NCI-H1694 treated with DMSO at 0.1 percent for 48 hours (cell line): ENCODE measurements at regions not wholly inside any gene's neighbourhood (a gene's known extent, or its start where the extent isn't known, plus 50 kb on each side); places are given as distances from the start of the nearest gene placed in this dataset.
A peak's percentile ranks its signal among the peaks of the same experiment; 100 is the strongest.

Experiments
- DNase-seq: peaks from one replicate; lab custom pipeline; 2025; lab: John Stamatoyannopoulos, UW

GRCh38 chr1:63200676-63201075 is 121.7 kb upstream of the FOXD3 start:
- DNase-seq: no peak

GRCh38 chr1:63203641-63204040 is 118.7 kb upstream of the FOXD3 start:
- DNase-seq: no peak

DNA sequence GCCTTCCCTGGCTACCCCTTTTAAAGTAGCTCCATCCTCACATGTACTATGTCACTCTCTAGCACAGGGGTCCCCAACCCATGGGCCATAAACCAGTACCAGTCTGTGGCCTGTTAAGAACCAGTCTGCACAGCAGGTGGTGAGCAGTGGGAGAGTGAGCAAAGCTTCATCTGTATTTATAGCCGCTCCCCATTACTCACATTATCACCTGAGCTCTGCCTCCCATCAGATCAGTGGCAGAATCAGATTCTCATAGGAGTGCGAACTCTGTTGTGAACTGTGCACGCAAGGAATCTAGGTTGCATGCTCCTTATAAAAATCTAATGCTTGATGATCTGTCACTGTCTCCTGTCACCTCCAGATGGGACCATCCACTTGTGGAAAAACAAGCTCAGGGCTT is 116.6 kb upstream of the FOXD3 start:
- DNase-seq: no peak

DNA sequence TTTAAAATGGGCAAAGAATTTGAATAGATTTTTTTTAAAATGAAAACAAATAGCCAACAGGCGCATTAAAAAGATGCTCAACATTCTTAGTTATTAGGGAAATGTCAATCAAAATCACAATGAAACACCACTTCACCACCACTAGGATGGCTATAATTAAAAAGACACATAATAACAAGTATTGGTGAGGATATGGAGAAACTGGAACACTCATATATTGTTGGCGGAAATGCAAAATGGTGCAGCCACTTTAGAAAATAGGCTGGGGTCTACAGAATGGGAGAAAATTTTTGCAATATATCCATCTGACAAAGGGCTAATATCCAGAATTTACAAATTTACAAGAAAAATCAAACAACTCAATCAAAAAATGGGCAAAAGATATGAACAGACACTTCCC is 107.8 kb upstream of the FOXD3 start:
- no peak for DNase-seq

GRCh38 chr1:63223426-63223825 is 98.9 kb upstream of the FOXD3 start:
- no peak for DNase-seq

GRCh38 chr1:63230722-63231121 is 91.6 kb upstream of the FOXD3 start:
- no peak for DNase-seq

- DNase-seq: no peak
Measured at GRCh38 chr1:63238721-63239120, 83.6 kb upstream of the FOXD3 start.

GRCh38 chr1:63245186-63245585 is 77.2 kb upstream of the FOXD3 start:
- no peak for DNase-seq

GRCh38 chr1:63248216-63248615 is 74.2 kb upstream of the FOXD3 start:
- no peak for DNase-seq

DNA sequence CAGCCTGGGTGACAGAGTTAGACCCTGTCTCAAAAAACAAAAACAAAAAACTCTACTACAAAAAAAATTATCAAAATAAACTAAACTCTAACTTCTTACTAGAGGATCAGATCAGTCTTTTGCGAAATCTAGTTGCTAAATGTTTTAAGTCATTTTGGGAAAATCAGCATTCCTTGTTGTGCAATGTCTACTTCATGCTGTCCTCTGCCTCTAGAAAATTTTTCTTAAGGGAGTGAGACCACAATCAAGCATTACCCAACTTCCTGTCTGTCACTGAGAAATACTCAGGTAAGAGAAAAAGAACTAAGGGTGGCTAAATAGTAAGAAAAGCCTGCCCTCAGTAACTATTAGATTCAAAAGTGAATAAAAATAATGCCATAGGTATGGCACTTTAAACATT is 67.2 kb upstream of the FOXD3 start:
- no peak for DNase-seq

GRCh38 chr1:63261736-63262458 is 60.5 kb upstream of the FOXD3 start:
- DNase-seq: no peak

GRCh38 chr1:63262459-63262770 is 60.0 kb upstream of the FOXD3 start:
- no peak for DNase-seq

DNA sequence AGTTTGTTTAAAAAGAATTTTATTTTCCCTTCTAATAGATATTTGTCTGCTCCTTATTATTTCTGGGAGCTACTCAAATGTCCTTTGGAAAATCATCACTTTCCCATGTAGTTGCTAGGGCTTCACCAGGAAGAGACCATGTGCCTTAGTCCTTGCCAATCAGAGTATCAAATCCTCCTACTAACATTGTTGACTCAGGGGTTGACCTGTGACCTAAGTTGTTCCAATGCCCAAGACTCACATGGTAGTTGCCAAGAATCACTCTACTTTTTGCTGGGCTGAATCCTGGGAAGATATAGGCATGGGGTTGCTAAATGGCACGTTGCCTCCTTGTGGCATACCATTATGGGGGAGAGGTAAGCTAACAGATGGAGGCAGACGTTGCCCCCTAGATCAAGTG is 58.2 kb upstream of the FOXD3 start:
- no peak for DNase-seq

GRCh38 chr1:63266857-63267256 is 55.5 kb upstream of the FOXD3 start:
- DNase-seq: no peak

DNA sequence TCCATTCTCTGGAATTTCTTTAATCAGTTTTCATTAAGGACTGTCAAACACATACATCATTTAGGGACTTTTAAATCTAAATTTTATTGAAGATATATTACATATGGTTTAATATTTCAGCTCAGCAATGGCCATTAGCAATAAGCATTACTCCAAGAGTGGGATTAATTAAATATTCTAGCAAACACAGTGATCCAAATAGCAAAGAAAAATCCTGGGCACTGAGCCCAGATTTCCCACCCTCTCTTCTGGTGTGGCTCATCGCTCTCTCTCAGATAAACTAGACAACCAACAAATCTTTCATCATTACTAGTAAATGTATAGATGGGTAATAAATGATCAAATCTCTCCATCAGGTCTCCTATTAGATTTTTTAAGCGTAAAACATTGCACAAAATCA is 53.5 kb upstream of the FOXD3 start:
- DNase-seq: peak; percentile 49

DNA sequence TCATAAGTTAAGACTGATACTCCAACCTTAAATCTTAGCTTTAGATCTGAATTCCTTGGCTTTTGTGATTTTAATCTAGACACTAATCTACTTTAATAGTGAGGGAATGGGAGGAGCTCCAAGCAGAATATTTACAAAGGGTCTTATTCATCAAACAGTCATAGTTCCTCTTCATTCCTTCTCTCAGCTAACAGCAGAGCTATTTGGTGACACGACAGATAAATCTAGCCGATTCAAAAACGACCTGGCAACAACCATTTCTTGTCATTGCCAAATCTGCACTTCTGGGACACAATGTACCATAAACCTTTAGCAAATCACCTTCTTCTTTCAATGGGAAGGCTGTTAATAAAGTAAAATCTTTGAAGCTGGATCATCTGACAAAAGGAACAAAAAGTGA is 52.8 kb upstream of the FOXD3 start:
- DNase-seq: no peak
